HepG2 (cell line): ENCODE measurements at regions not wholly inside any gene's neighbourhood (a gene's known extent, or its start where the extent isn't known, plus 50 kb on each side); places are given as distances from the start of the nearest gene placed in this dataset.

ENCODE experiments used
- ATAC-seq: fragments of 200-7000 bp; cut with Tn5 transposase; 3 replicates; pipeline ENCODE4 v1.9.1; 2020; ENCODE audit warnings: mild to moderate bottlenecking, moderate library complexity
- BruUV-seq: library from RNA; stranded (reverse); fragments of 400-500 nt; replicated peaks from 2 replicates; lab custom pipeline; 2021; lab: Mats Ljungman, UMichigan
- CTCF ChIA-PET: fragments of 300-600 bp; formaldehyde crosslinking; extraction: SDS; loops from one replicate; lab custom pipeline; 2021; ENCODE audit warnings: low total read pairs, inconsistent platforms, low intra/inter-chr PET ratio; lab: Yijun Ruan, JAX
- POLR2A ChIA-PET: fragments of 350-600 bp; sonication (Branson Sonifier 250); formaldehyde crosslinking; loops from one replicate; lab custom pipeline; 2020; ENCODE audit warnings: antibody characterized with exemption, inconsistent platforms; lab: Yijun Ruan, JAX
- DNase-seq: peaks from one replicate; pipeline ENCODE4 v3.0.0-alpha.2; 2015; ENCODE audit warnings: low spot score
- FAIRE-seq: peaks from 3 replicates; lab custom pipeline; 2011; peaks lifted over from hg19 to GRCh38; lab: Jason Lieb, UNC
- H2AFZ ChIP-seq: one replicate; pipeline ENCODE4 v1.6.1; 2011; ENCODE audit warnings: low read length, inconsistent platforms
- H3K27ac ChIP-seq: fragments of 300-600 bp; 3 replicates; pipeline ENCODE4 v1.8.0; 2011; ENCODE audit warnings: mixed run types, mild to moderate bottlenecking, mixed read lengths, low read length, inconsistent platforms; ENCODE audit not compliant: insufficient read depth; ENCODE audit errors: extremely low read length
- H3K27me3 ChIP-seq, 2 experiments: fragments of 200-600 bp in 1 of 2; 2 replicates in 1 of 2; 3 replicates in 1 of 2; pipeline versions ENCODE4 v1.6.0 to v1.8.0; 2011; ENCODE audit warnings: low read length in 2 of 2, mild to moderate bottlenecking in 2 of 2, moderate library complexity in 2 of 2, inconsistent platforms in 1 of 2; ENCODE audit not compliant: insufficient read depth in 2 of 2, control insufficient read depth in 1 of 2
- H3K36me3 ChIP-seq, 2 experiments: fragments of 200-600 bp in 1 of 2; replicated peaks in 1 of 2; 2 replicates in 1 of 2; 3 replicates in 1 of 2; pipeline versions ENCODE4 v1.5.1 to v1.8.0; 2011; ENCODE audit warnings: low read length in 2 of 2, inconsistent platforms in 1 of 2; ENCODE audit not compliant: insufficient read depth in 2 of 2, control insufficient read depth in 1 of 2
- H3K4me1 ChIP-seq: 2 replicates; pipeline ENCODE4 v1.5.1; 2012; ENCODE audit warnings: low read length, inconsistent platforms; ENCODE audit not compliant: insufficient read depth
- H3K4me2 ChIP-seq: 2 replicates; pipeline ENCODE4 v1.6.0; 2011; ENCODE audit warnings: low read depth, low read length, inconsistent platforms
- H3K4me3 ChIP-seq, 3 experiments: fragments of 200-600 bp in 1 of 3; sonication (generic), shearing (Covaris generic) in 1 of 3; replicated peaks in 1 of 3; 2 replicates each; pipeline ENCODE4 v1.5.1; 2011 to 2016; ENCODE audit warnings: low read length in 3 of 3, inconsistent platforms in 2 of 3, low read depth in 2 of 3, mild to moderate bottlenecking in 2 of 3, control low read depth in 1 of 3, mixed read lengths in 1 of 3; ENCODE audit not compliant: insufficient read depth in 1 of 3
- H3K79me2 ChIP-seq: one replicate; pipeline ENCODE4 v1.6.1; 2011; ENCODE audit warnings: low read length, inconsistent platforms; ENCODE audit not compliant: insufficient read depth
- H3K9ac ChIP-seq: 2 replicates; pipeline ENCODE4 v1.6.0; 2011; ENCODE audit warnings: mild to moderate bottlenecking, low read depth, low read length, inconsistent platforms; ENCODE audit not compliant: insufficient read depth
- H3K9me3 ChIP-seq: 2 replicates; pipeline ENCODE4 v1.5.1; 2012; ENCODE audit warnings: mild to moderate bottlenecking, low read length
- H4K20me1 ChIP-seq: 2 replicates; pipeline ENCODE4 v1.6.0; 2011; ENCODE audit warnings: inconsistent platforms, mild to moderate bottlenecking, low read length, moderate library complexity; ENCODE audit not compliant: insufficient read depth
- DPF2 ChIP-seq: sonication (generic); formaldehyde crosslinking; IDR thresholded peaks from 2 replicates; pipeline ENCODE4 v1.4.0; 2020; ENCODE audit warnings: mild to moderate bottlenecking, low read depth, missing genetic modification reagents, borderline replicate concordance
- IRX3 ChIP-seq: sonication (generic); formaldehyde crosslinking; IDR thresholded peaks from 2 replicates; pipeline ENCODE4 v1.8.1; 2023; ENCODE audit warnings: mild to moderate bottlenecking, low read depth, missing genetic modification reagents, borderline replicate concordance
- SIN3B ChIP-seq: fragments of 150-350 bp; IDR thresholded peaks from 2 replicates; pipeline ENCODE4 v1.6.1; 2014; ENCODE audit warnings: low read length
- ZBTB40 ChIP-seq, 2 experiments: fragments of 450-650 bp in 1 of 2; sonication (generic) in 1 of 2; formaldehyde crosslinking in 1 of 2; IDR thresholded peaks; 2 replicates each; pipeline versions ENCODE4 v1.6.1 to v1.8.0; 2016 to 2022; ENCODE audit warnings: antibody characterized with exemption in 1 of 2, mild to moderate bottlenecking in 1 of 2, missing genetic modification reagents in 1 of 2
- ZNF121 ChIP-seq: sonication (generic); formaldehyde crosslinking; IDR thresholded peaks from 2 replicates; pipeline ENCODE4 v1.5.0; 2020; ENCODE audit warnings: mild to moderate bottlenecking, missing genetic modification reagents
- ZNF773 ChIP-seq: sonication (generic); formaldehyde crosslinking; IDR thresholded peaks from 2 replicates; pipeline ENCODE4 v1.4.0; 2020; ENCODE audit warnings: missing genetic modification reagents, borderline replicate concordance
- WGBS: methylation state at CpG from one replicate; pipeline ENCODE4 v1.1.6; 2017; ENCODE audit warnings: low lambda C conversion rate; 5-methylcytosine and 5-hydroxymethylcytosine counted together
- in situ Hi-C: cut with HindIII; loops from 2 replicates; pipeline ENCODE4 v1.10.0; 2017; ENCODE audit warnings: low pct_unique_long_range_greater_than_20kb; ENCODE audit not compliant: extremely low pct_ligation_motif_present
- intact Hi-C: fragments of 100-400 bp; cut with micrococcal nuclease; formaldehyde crosslinking; loops from one replicate; pipeline ENCODE4 v1.10.0; 2022; ENCODE audit not compliant: unreplicated experiment
- TF ChIP-seq, protein P1 (sequence below): sonication (generic); formaldehyde crosslinking; IDR thresholded peaks from 2 replicates; pipeline ENCODE4 v1.8.1; 2022; ENCODE audit warnings: low read depth, mild to moderate bottlenecking, missing genetic modification reagents

- H3K9ac ChIP-seq, result no peak overlapping the region
- no peak overlapping the region for H3K4me2 ChIP-seq
- H2AFZ ChIP-seq, result no peak overlapping the region
- H3K79me2 ChIP-seq, result no peaks in the 10 kb centered on the region
- no peaks in the 10 kb centered on the region for H3K36me3 ChIP-seq
- no peak for TF ChIP-seq ZNF773
- TF ChIP-seq, all 625 proteins: peak for 0
- DNase-seq (no peak), ATAC-seq (no peak), FAIRE-seq (no peak)
- Histone ChIP-seq H4K20me1 (no peaks in the 10 kb centered on the region), H3K9me3 (no peaks in the 10 kb centered on the region), H3K27me3 (no peaks in the 10 kb centered on the region), H3K4me3 (no peak overlapping the region), H3K27ac (no peak overlapping the region), H3K4me1 (no peaks in the 10 kb centered on the region)
- no TSS peak for BruUV-seq
- ChIA-PET POLR2A (no interaction called here), CTCF (no interaction called here)
- in situ Hi-C loops, result no loop called here
- 0% methylated on average over 3 of the region's 3 CpGs for WGBS
- intact Hi-C loops, result no loop called here
These were observed 190.8 kb downstream of the VGLL3 start for GRCh38 chr3:86800116-86800515.

DNA sequence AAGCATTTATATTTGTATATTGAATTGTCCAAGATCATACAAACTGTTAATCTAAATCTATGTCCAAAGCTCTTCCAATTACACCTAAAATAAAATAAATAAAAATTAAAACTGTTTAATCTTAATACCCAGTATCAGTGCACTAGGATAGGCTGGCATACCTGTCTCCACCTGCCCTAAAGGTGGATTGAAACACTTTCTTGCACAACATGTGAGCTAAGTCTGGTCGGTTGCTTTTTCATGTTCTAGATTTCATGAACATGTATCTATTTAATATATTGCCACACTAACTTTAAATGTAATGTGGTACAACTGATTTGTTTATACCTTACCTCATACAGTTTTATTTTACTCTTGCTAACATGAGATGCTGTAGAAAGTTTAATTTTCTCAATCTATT is 193.0 kb downstream of the VGLL3 start:
- POLR2A ChIA-PET, result no interaction called here
- DNase-seq (no peak), FAIRE-seq (no peak), ATAC-seq (no peak)
- no TSS peak for BruUV-seq
- Histone ChIP-seq H3K9me3 (no peaks in the 10 kb centered on the region), H3K36me3 (no peaks in the 10 kb centered on the region), H3K79me2 (no peaks in the 10 kb centered on the region), H3K4me1 (no peaks in the 10 kb centered on the region), H3K4me3 (no peak overlapping the region), H3K27ac (no peak overlapping the region), H3K27me3 (no peaks in the 10 kb centered on the region), H4K20me1 (no peaks in the 10 kb centered on the region), H2AFZ (no peak overlapping the region), H3K4me2 (no peak overlapping the region), H3K9ac (no peak overlapping the region)
- intact Hi-C loops (no loop called here), in situ Hi-C loops (no loop called here)
- WGBS, result 4% methylated on average over 1 of the region's 1 CpG
- CTCF ChIA-PET, result no interaction called here
- TF ChIP-seq ZBTB40 (IDR thresholded peaks at IDR 0.05), result no peak
- no peak for TF ChIP-seq ZBTB40 (CRISPR knock-in tag; IDR thresholded peaks at IDR 0.05)
- no peak for TF ChIP-seq ZNF121 (CRISPR knock-in tag)
- no peak for TF ChIP-seq IRX3
- TF ChIP-seq DPF2 (CRISPR knock-in tag), result no peak
- TF ChIP-seq, protein P1, sequence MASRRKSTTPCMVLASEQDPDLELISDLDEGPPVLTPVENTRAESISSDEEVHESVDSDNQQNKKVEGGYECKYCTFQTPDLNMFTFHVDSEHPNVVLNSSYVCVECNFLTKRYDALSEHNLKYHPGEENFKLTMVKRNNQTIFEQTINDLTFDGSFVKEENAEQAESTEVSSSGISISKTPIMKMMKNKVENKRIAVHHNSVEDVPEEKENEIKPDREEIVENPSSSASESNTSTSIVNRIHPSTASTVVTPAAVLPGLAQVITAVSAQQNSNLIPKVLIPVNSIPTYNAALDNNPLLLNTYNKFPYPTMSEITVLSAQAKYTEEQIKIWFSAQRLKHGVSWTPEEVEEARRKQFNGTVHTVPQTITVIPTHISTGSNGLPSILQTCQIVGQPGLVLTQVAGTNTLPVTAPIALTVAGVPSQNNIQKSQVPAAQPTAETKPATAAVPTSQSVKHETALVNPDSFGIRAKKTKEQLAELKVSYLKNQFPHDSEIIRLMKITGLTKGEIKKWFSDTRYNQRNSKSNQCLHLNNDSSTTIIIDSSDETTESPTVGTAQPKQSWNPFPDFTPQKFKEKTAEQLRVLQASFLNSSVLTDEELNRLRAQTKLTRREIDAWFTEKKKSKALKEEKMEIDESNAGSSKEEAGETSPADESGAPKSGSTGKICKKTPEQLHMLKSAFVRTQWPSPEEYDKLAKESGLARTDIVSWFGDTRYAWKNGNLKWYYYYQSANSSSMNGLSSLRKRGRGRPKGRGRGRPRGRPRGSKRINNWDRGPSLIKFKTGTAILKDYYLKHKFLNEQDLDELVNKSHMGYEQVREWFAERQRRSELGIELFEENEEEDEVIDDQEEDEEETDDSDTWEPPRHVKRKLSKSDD, result no peak
- no peak for TF ChIP-seq SIN3B
